T-cell (primary cell): ENCODE measurements at regions not wholly inside any gene's neighbourhood (a gene's known extent, or its start where the extent isn't known, plus 50 kb on each side); places are given as distances from the start of the nearest gene placed in this dataset.

ENCODE experiments used
- ATAC-seq, 4 experiments: fragments of 200-7000 bp in 3 of 4; fragments of 150-1000 bp in 1 of 4; cut with Tn5 transposase; replicated peaks in 1 of 4; 1 replicate in 3 of 4; 2 replicates in 1 of 4; pipeline ENCODE4 v1.10.0; 2021; ENCODE audit warnings: moderate library complexity in 3 of 4, mild to moderate bottlenecking in 2 of 4, moderate number of reproducible peaks in 1 of 4
- CTCF ChIA-PET, 2 donors: fragments of 300-600 bp; sonication (Branson Sonifier 250); formaldehyde crosslinking; loops; one replicate each; lab custom pipeline; 2022; ENCODE audit warnings: antibody characterized with exemption in 2 of 2; lab: Charles Lee
- POLR2A ChIA-PET, 2 donors: fragments of 300-600 bp; sonication (Branson Sonifier 250); formaldehyde crosslinking; loops; one replicate each; lab custom pipeline; 2022; ENCODE audit warnings: antibody characterized with exemption in 2 of 2; lab: Charles Lee
- DNase-seq, 35 experiments: peaks; one replicate each; pipeline versions ENCODE4 v3.0.0 to v3.0.0-alpha.2; 2013 to 2023
- H3K27ac ChIP-seq: one replicate; pipeline ENCODE4 v1.5.1; 2013; ENCODE audit warnings: low read length
- H3K27me3 ChIP-seq, 2 experiments: replicated peaks in 1 of 2; 1 replicate in 1 of 2; 2 replicates in 1 of 2; pipeline versions ENCODE4 v1.6.1 to v1.7.0; 2013; ENCODE audit warnings: low read length in 1 of 2, mixed read lengths in 1 of 2; ENCODE audit not compliant: control insufficient read depth in 2 of 2, insufficient read depth in 2 of 2; ENCODE audit errors: extremely low read depth in 1 of 2
- H3K36me3 ChIP-seq, 2 donors: 1 replicate in 1 of 2; 2 replicates in 1 of 2; pipeline versions ENCODE4 v1.6.1 to v1.7.0; 2013; ENCODE audit warnings: low read length in 1 of 2; ENCODE audit not compliant: control insufficient read depth in 2 of 2, insufficient read depth in 1 of 2; ENCODE audit errors: extremely low read depth in 1 of 2
- H3K4me1 ChIP-seq, 2 experiments: 1 replicate in 1 of 2; 2 replicates in 1 of 2; pipeline versions ENCODE4 v1.6.1 to v1.7.0; 2013; ENCODE audit warnings: low read length in 2 of 2, mixed read lengths in 1 of 2; ENCODE audit not compliant: insufficient read depth in 2 of 2, control insufficient read depth in 1 of 2; ENCODE audit errors: extremely low read depth in 1 of 2
- H3K4me3 ChIP-seq, 2 donors: 1 replicate in 1 of 2; 2 replicates in 1 of 2; pipeline versions ENCODE4 v1.5.1 to v1.7.0; 2013; ENCODE audit warnings: mild to moderate bottlenecking in 2 of 2, low read length in 1 of 2, moderate library complexity in 1 of 2; ENCODE audit not compliant: control insufficient read depth in 1 of 2; ENCODE audit errors: extremely low read depth in 1 of 2
- H3K9me3 ChIP-seq: 2 replicates; pipeline ENCODE4 v1.7.0; 2013
- H3K27ac Mint-ChIP-seq, 2 donors: one replicate each; pipeline ENCODE4 v1.8.0; 2020 to 2021; ENCODE audit warnings: mild to moderate bottlenecking in 2 of 2, mixed read lengths in 2 of 2
- H3K27me3 Mint-ChIP-seq, 2 donors: one replicate each; pipeline ENCODE4 v1.8.0; 2021 to 2022; ENCODE audit warnings: mixed read lengths in 2 of 2
- H3K36me3 Mint-ChIP-seq: one replicate; pipeline ENCODE4 v1.8.0; 2021; ENCODE audit warnings: mixed read lengths
- H3K4me1 Mint-ChIP-seq, 3 donors: one replicate each; pipeline ENCODE4 v1.8.0; 2020 to 2022; ENCODE audit warnings: mixed read lengths in 3 of 3, mild to moderate bottlenecking in 1 of 3
- H3K4me3 Mint-ChIP-seq, 3 donors: one replicate each; pipeline ENCODE4 v1.8.0; 2020 to 2022; ENCODE audit warnings: mild to moderate bottlenecking in 3 of 3, mixed read lengths in 3 of 3, moderate library complexity in 3 of 3
- H3K9me3 Mint-ChIP-seq, 3 donors: one replicate each; pipeline ENCODE4 v1.8.0; 2020 to 2022; ENCODE audit warnings: mixed read lengths in 3 of 3
- WGBS: methylation state at CpG from one replicate; pipeline ENCODE4 v1.1.5; 2013; ENCODE audit warnings: missing lambda C conversion rate; ENCODE audit not compliant: insufficient coverage; 5-methylcytosine and 5-hydroxymethylcytosine counted together

DNA sequence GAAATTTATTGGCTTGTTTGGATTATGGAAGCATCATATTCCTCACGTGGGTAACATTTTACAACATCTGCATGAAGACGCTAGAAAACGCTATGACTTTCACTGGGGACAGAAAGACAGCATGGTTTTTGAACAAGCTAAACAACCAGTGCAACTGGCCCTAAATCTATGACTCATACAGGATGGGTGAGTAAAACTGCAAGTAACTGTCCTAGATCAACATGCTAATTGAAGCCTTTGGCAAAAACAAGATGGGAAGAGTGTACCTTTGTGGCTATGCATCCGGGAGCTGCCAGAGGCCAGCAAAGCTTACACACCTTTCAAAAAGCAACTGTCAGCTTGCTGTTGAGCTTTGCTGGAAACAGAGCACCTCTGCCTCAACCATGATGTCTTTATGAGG is 1096.0 kb upstream of the DDX18 start:
- Mint-ChIP-seq H3K27me3 (no peaks in the 10 kb centered on the region), H3K4me3 (no peak overlapping the region), H3K9me3 (peaks cover 9 to 14% (median 10%) of the 10 kb centered on the region in 3 donors), H3K4me1 (no peaks in the 10 kb centered on the region), H3K36me3 (no peaks in the 10 kb centered on the region), H3K27ac (no peak overlapping the region)
- Histone ChIP-seq H3K4me3 (no peak overlapping the region), H3K27ac (no peak overlapping the region), H3K9me3 (no peaks in the 10 kb centered on the region), H3K36me3 (no peaks in the 10 kb centered on the region), H3K27me3 (no peaks in the 10 kb centered on the region), H3K4me1 (no peaks in the 10 kb centered on the region)
- no peak for ATAC-seq
- DNase-seq: no peak
- CTCF ChIA-PET: no interaction called here
- 89% methylated on average over 3 of the region's 4 CpGs for WGBS
- POLR2A ChIA-PET: no interaction called here

DNA sequence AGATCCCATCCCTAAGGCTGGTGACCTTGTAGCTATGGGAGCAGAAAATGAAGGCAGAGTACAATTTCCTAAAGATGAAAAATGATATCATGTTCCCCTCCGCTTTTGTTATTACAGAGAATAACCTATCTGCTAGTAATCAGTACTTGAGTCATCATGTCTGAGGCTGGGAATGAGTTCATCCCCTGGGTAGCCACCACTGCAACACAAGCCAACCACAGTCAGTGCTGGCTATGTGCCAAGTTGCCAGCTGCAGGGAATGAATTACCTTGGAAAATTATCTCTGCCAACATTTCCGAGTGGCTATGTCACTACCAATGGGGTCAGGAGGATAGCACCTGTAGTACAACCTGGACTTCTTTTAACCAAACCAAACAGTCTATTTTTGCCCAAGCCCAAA is 1094.7 kb upstream of the DDX18 start:
- Mint-ChIP-seq H3K4me1 (no peaks in the 10 kb centered on the region), H3K27me3 (no peaks in the 10 kb centered on the region), H3K9me3 (peaks cover 10 to 18% (median 11%) of the 10 kb centered on the region in 3 donors), H3K27ac (no peak overlapping the region), H3K4me3 (no peak overlapping the region), H3K36me3 (no peaks in the 10 kb centered on the region)
- POLR2A ChIA-PET: no interaction called here
- Histone ChIP-seq H3K9me3 (no peaks in the 10 kb centered on the region), H3K27me3 (no peaks in the 10 kb centered on the region), H3K36me3 (no peaks in the 10 kb centered on the region), H3K4me1 (no peaks in the 10 kb centered on the region), H3K27ac (no peak overlapping the region), H3K4me3 (no peak overlapping the region)
- no peak for DNase-seq
- no peak for ATAC-seq
- CTCF ChIA-PET: no interaction called here
- 100% methylated on average over 1 of the region's 2 CpGs for WGBS

GRCh38 chr2:116724550-116724949 is 1089.9 kb upstream of the DDX18 start:
- POLR2A ChIA-PET: no interaction called here
- ATAC-seq: no peak

GRCh38 chr2:116732322-116732721 is 1082.2 kb upstream of the DDX18 start:
- Histone ChIP-seq H3K27me3 (no peaks in the 10 kb centered on the region), H3K4me1 (no peaks in the 10 kb centered on the region), H3K9me3 (no peaks in the 10 kb centered on the region), H3K27ac (no peak overlapping the region), H3K36me3 (no peaks in the 10 kb centered on the region), H3K4me3 (no peak overlapping the region)
- Mint-ChIP-seq H3K4me1 (no peaks in the 10 kb centered on the region), H3K27ac (no peak overlapping the region), H3K4me3 (no peak overlapping the region), H3K36me3 (no peaks in the 10 kb centered on the region), H3K27me3 (no peaks in the 10 kb centered on the region), H3K9me3 (peaks cover 0 to 10% (median 4%) of the 10 kb centered on the region in 3 donors)
- DNase-seq: no peak
- POLR2A ChIA-PET: no interaction called here
- ATAC-seq: no peak
- CTCF ChIA-PET: no interaction called here
- no CpG with 5 or more reads among the region's 4 CpGs for WGBS

More at GRCh38 chr2:116724550-116724949, 1089.9 kb upstream of the DDX18 start:
- Histone ChIP-seq H3K27ac (no peak overlapping the region), H3K4me3 (no peak overlapping the region), H3K36me3 (no peaks in the 10 kb centered on the region), H3K27me3 (no peaks in the 10 kb centered on the region), H3K4me1 (no peaks in the 10 kb centered on the region), H3K9me3 (no peaks in the 10 kb centered on the region)
- H3K27ac Mint-ChIP-seq: no peak overlapping the region
- H3K36me3 Mint-ChIP-seq: no peaks in the 10 kb centered on the region
- no peaks in the 10 kb centered on the region for H3K4me1 Mint-ChIP-seq
- CTCF ChIA-PET: no interaction called here
- H3K27me3 Mint-ChIP-seq: no peaks in the 10 kb centered on the region
- H3K9me3 Mint-ChIP-seq: peaks cover 8 to 23% (median 15%) of the 10 kb centered on the region in 3 donors
- no peak for DNase-seq
- WGBS: no CpG with 5 or more reads among the region's 1 CpG
- no peak overlapping the region for H3K4me3 Mint-ChIP-seq

- Histone ChIP-seq H3K4me3 (no peak overlapping the region), H3K4me1 (no peaks in the 10 kb centered on the region), H3K27ac (no peak overlapping the region), H3K9me3 (no peaks in the 10 kb centered on the region), H3K27me3 (no peaks in the 10 kb centered on the region), H3K36me3 (no peaks in the 10 kb centered on the region)
- ChIA-PET POLR2A (no interaction called here), CTCF (no interaction called here)
- DNase-seq: no peak
- no peaks in the 10 kb centered on the region for H3K36me3 Mint-ChIP-seq
- no peak overlapping the region for H3K4me3 Mint-ChIP-seq
- no peaks in the 10 kb centered on the region for H3K27me3 Mint-ChIP-seq
- no peak overlapping the region for H3K27ac Mint-ChIP-seq
- no CpG with 5 or more reads among the region's 3 CpGs for WGBS
- H3K9me3 Mint-ChIP-seq: peaks cover 0 to 12% (median 4%) of the 10 kb centered on the region in 3 donors
- no peak for ATAC-seq
- H3K4me1 Mint-ChIP-seq: no peaks in the 10 kb centered on the region
Measured at GRCh38 chr2:116733699-116734098, 1080.8 kb upstream of the DDX18 start.

- Histone ChIP-seq H3K36me3 (no peaks in the 10 kb centered on the region), H3K27ac (no peak overlapping the region), H3K27me3 (no peaks in the 10 kb centered on the region), H3K9me3 (no peaks in the 10 kb centered on the region), H3K4me1 (no peaks in the 10 kb centered on the region), H3K4me3 (no peak overlapping the region)
- Mint-ChIP-seq H3K4me3 (no peak overlapping the region), H3K9me3 (peaks cover 0 to 18% (median 11%) of the 10 kb centered on the region in 3 donors), H3K36me3 (no peaks in the 10 kb centered on the region), H3K4me1 (no peaks in the 10 kb centered on the region), H3K27ac (no peak overlapping the region), H3K27me3 (no peaks in the 10 kb centered on the region)
- POLR2A ChIA-PET: no interaction called here
- CTCF ChIA-PET: no interaction called here
- WGBS: no CpG with 5 or more reads among the region's 3 CpGs
- ATAC-seq (no peak), DNase-seq (no peak)
Measured at GRCh38 chr2:116737951-116738350, 1076.5 kb upstream of the DDX18 start.

GRCh38 chr2:116747103-116747502 is 1067.4 kb upstream of the DDX18 start:
- CTCF ChIA-PET: no interaction called here

More at GRCh38 chr2:116747103-116747502, 1067.4 kb upstream of the DDX18 start:
- DNase-seq (no peak), ATAC-seq (no peak)
- no peaks in the 10 kb centered on the region for H3K27me3 Mint-ChIP-seq
- H3K4me3 Mint-ChIP-seq: no peak overlapping the region
- peaks cover 4 to 19% (median 8%) of the 10 kb centered on the region in 3 donors for H3K9me3 Mint-ChIP-seq
- H3K4me1 ChIP-seq: no peaks in the 10 kb centered on the region
- H3K27ac ChIP-seq: no peak overlapping the region
- H3K4me3 ChIP-seq: no peak overlapping the region
- no peak overlapping the region for H3K27ac Mint-ChIP-seq
- WGBS: no CpG with 5 or more reads among the region's 1 CpG
- POLR2A ChIA-PET: no interaction called here
- H3K9me3 ChIP-seq: no peaks in the 10 kb centered on the region
- H3K27me3 ChIP-seq: no peaks in the 10 kb centered on the region
- H3K4me1 Mint-ChIP-seq: no peaks in the 10 kb centered on the region
- no peaks in the 10 kb centered on the region for H3K36me3 Mint-ChIP-seq
- H3K36me3 ChIP-seq: no peaks in the 10 kb centered on the region
